Muscle layer of colon (tissue), 2 donors: ENCODE measurements at regions not wholly inside any gene's neighbourhood (a gene's known extent, or its start where the extent isn't known, plus 50 kb on each side); places are given as distances from the start of the nearest gene placed in this dataset.

Source experiments
- H3K27ac ChIP-seq: one replicate; pipeline ENCODE4 v1.7.0; 2013; ENCODE audit warnings: low read depth, mild to moderate bottlenecking, low read length, moderate library complexity
- H3K27me3 ChIP-seq, 2 donors: one replicate each; pipeline ENCODE4 v1.7.0; 2013; ENCODE audit warnings: low read length in 2 of 2, mild to moderate bottlenecking in 2 of 2; ENCODE audit not compliant: insufficient read depth in 2 of 2, control insufficient read depth in 1 of 2
- H3K36me3 ChIP-seq: one replicate; pipeline ENCODE4 v1.7.0; 2013; ENCODE audit warnings: mild to moderate bottlenecking, low read length; ENCODE audit not compliant: insufficient read depth
- H3K4me1 ChIP-seq: one replicate; pipeline ENCODE4 v1.7.0; 2013; ENCODE audit warnings: mild to moderate bottlenecking, low read length; ENCODE audit not compliant: insufficient read depth
- H3K4me3 ChIP-seq, 2 donors: one replicate each; pipeline ENCODE4 v1.7.0; 2013; ENCODE audit warnings: low read length in 2 of 2, low read depth in 1 of 2, mild to moderate bottlenecking in 1 of 2, moderate library complexity in 1 of 2
- H3K9ac ChIP-seq: one replicate; pipeline ENCODE4 v1.7.0; 2013; ENCODE audit warnings: low read length
- H3K9me3 ChIP-seq: one replicate; pipeline ENCODE4 v1.7.0; 2013; ENCODE audit warnings: mild to moderate bottlenecking, low read length
- donor health status: abdominal sarcoma.
- donor health status: Adenocarcinoma of cecum.

- Histone ChIP-seq H3K9me3 (no peaks in the 10 kb centered on the region), H3K36me3 (no peaks in the 10 kb centered on the region), H3K9ac (no peak overlapping the region), H3K27me3 (no peaks in the 10 kb centered on the region), H3K27ac (no peak overlapping the region), H3K4me3 (no peak overlapping the region), H3K4me1 (no peaks in the 10 kb centered on the region)
Measured at GRCh38 chr13:30079501-30079900, 227.8 kb downstream of the KATNAL1 start.

GRCh38 chr13:30078059-30078458 lies 227.6 kb upstream of the UBL3 start:
- no peak overlapping the region for H3K27ac ChIP-seq

GRCh38 chr13:30077240-30077735 lies 226.9 kb upstream of the UBL3 start:
- H3K9me3 ChIP-seq: no peaks in the 10 kb centered on the region
- H3K9ac ChIP-seq: no peak overlapping the region
- no peak overlapping the region for H3K27ac ChIP-seq
- H3K4me1 ChIP-seq: no peaks in the 10 kb centered on the region
- no peak overlapping the region for H3K4me3 ChIP-seq
- no peaks in the 10 kb centered on the region for H3K36me3 ChIP-seq
- no peaks in the 10 kb centered on the region for H3K27me3 ChIP-seq

More at GRCh38 chr13:30078059-30078458, 227.6 kb upstream of the UBL3 start:
- Histone ChIP-seq H3K9me3 (no peaks in the 10 kb centered on the region), H3K36me3 (no peaks in the 10 kb centered on the region), H3K27me3 (no peaks in the 10 kb centered on the region), H3K4me3 (no peak overlapping the region), H3K9ac (no peak overlapping the region), H3K4me1 (no peaks in the 10 kb centered on the region)

GRCh38 chr13:30074955-30075614 lies 224.7 kb upstream of the UBL3 start:
- H3K27me3 ChIP-seq: no peaks in the 10 kb centered on the region
- H3K9ac ChIP-seq: no peak overlapping the region
- H3K4me3 ChIP-seq: no peak overlapping the region
- H3K27ac ChIP-seq: no peak overlapping the region
- H3K36me3 ChIP-seq: no peaks in the 10 kb centered on the region
- H3K9me3 ChIP-seq: no peaks in the 10 kb centered on the region
- no peaks in the 10 kb centered on the region for H3K4me1 ChIP-seq

- Histone ChIP-seq H3K27ac (no peak overlapping the region), H3K36me3 (no peaks in the 10 kb centered on the region), H3K9ac (no peak overlapping the region), H3K4me3 (no peak overlapping the region), H3K9me3 (no peaks in the 10 kb centered on the region), H3K27me3 (no peaks in the 10 kb centered on the region), H3K4me1 (no peaks in the 10 kb centered on the region)
Measured at GRCh38 chr13:30074431-30074830, 224.0 kb upstream of the UBL3 start.

GRCh38 chr13:30072818-30073186 lies 222.4 kb upstream of the UBL3 start:
- H3K27me3 ChIP-seq: no peaks in the 10 kb centered on the region
- no peaks in the 10 kb centered on the region for H3K4me1 ChIP-seq
- no peak overlapping the region for H3K9ac ChIP-seq
- no peaks in the 10 kb centered on the region for H3K9me3 ChIP-seq
- no peak overlapping the region for H3K27ac ChIP-seq
- no peaks in the 10 kb centered on the region for H3K36me3 ChIP-seq
- no peak overlapping the region for H3K4me3 ChIP-seq

- Histone ChIP-seq H3K9ac (no peak overlapping the region), H3K36me3 (no peaks in the 10 kb centered on the region), H3K4me3 (no peak overlapping the region), H3K27ac (no peak overlapping the region), H3K4me1 (no peaks in the 10 kb centered on the region), H3K27me3 (no peaks in the 10 kb centered on the region), H3K9me3 (no peaks in the 10 kb centered on the region)
Measured at GRCh38 chr13:30071969-30072817, 221.8 kb upstream of the UBL3 start.

- Histone ChIP-seq H3K4me1 (no peaks in the 10 kb centered on the region), H3K36me3 (no peaks in the 10 kb centered on the region), H3K27ac (no peak overlapping the region), H3K4me3 (no peak overlapping the region), H3K9me3 (no peaks in the 10 kb centered on the region), H3K27me3 (no peaks in the 10 kb centered on the region), H3K9ac (no peak overlapping the region)
Measured at GRCh38 chr13:30065181-30065580, 214.8 kb upstream of the UBL3 start.

GRCh38 chr13:30063892-30064291 lies 213.5 kb upstream of the UBL3 start:
- no peak overlapping the region for H3K9ac ChIP-seq
- H3K27me3 ChIP-seq: no peaks in the 10 kb centered on the region
- no peak overlapping the region for H3K27ac ChIP-seq
- no peak overlapping the region for H3K4me3 ChIP-seq
- no peaks in the 10 kb centered on the region for H3K36me3 ChIP-seq
- no peaks in the 10 kb centered on the region for H3K9me3 ChIP-seq
- H3K4me1 ChIP-seq: no peaks in the 10 kb centered on the region

- no peak overlapping the region for H3K9ac ChIP-seq
- no peaks in the 10 kb centered on the region for H3K27me3 ChIP-seq
Measured at GRCh38 chr13:30061217-30061616, 210.8 kb upstream of the UBL3 start.

GRCh38 chr13:30058429-30058828 lies 208.0 kb upstream of the UBL3 start:
- H3K4me1 ChIP-seq: no peaks in the 10 kb centered on the region
- H3K9ac ChIP-seq: no peak overlapping the region
- H3K9me3 ChIP-seq: no peaks in the 10 kb centered on the region
- no peak overlapping the region for H3K4me3 ChIP-seq
- H3K27ac ChIP-seq: no peak overlapping the region
- no peaks in the 10 kb centered on the region for H3K27me3 ChIP-seq
- H3K36me3 ChIP-seq: no peaks in the 10 kb centered on the region

More at GRCh38 chr13:30061217-30061616, 210.8 kb upstream of the UBL3 start:
- H3K27ac ChIP-seq: no peak overlapping the region
- H3K4me3 ChIP-seq: no peak overlapping the region
- H3K4me1 ChIP-seq: no peaks in the 10 kb centered on the region
- H3K36me3 ChIP-seq: no peaks in the 10 kb centered on the region
- no peaks in the 10 kb centered on the region for H3K9me3 ChIP-seq
